T47D (cell line): ENCODE measurements at regions not wholly inside any gene's neighbourhood (a gene's known extent, or its start where the extent isn't known, plus 50 kb on each side); places are given as distances from the start of the nearest gene placed in this dataset.

Source experiments
- DNase-seq, 2 experiments: peaks; one replicate each; pipeline versions ENCODE4 v3.0.0 to v3.0.0-alpha.2; 2011 to 2012; ENCODE audit warnings: low read depth in 1 of 2, low spot score in 1 of 2
- JUND ChIP-seq: IDR thresholded peaks from 2 replicates; pipeline ENCODE4 v1.6.1; 2012; ENCODE audit warnings: low read depth
- in situ Hi-C: cut with HindIII; loops from 2 replicates; pipeline ENCODE4 v1.10.0; 2016; ENCODE audit warnings: low sequenced_read_pairs, low pct_unique_long_range_greater_than_20kb

DNA sequence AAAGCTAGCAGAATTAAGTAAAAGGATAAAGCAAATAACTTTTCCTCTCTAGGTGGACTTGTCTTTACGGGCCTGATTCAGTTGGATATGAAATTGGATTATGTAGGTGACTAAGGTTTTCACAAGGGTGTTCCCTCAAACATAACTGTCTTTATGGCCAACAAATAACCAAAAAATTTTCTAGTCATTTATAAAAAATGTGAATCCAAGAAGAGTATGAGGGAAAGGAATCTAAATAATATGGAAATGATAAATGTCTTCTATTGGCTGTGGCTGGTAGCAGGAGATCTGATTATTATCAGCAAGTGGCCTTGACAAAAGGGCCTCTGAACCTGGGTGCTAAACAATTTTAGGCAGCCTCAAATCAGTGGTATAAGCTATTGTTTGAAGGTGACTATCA, 594.0 kb upstream of the UBE2E2 start:
- in situ Hi-C loops: no loop called here
- TF ChIP-seq JUND: no peak
- DNase-seq: no peak

DNA sequence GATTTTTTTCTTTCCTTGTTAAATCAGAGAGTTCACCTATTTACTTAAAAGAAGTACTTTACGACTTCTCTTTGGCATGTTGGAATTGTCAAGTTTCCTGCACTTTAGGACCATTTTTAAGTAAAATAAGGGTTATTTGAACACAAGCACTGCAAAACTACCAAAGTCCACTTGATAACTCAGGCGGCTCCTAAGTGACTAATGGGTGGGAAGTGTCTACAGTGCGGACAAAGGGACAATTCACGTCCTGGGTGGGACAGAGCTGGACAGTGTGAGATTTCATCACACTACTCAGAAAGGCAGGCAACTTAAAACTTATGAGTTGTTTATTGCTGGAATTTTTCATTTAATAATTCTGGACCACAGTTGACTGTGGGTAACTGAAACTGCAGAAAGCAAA, 590.2 kb upstream of the UBE2E2 start:
- no peak for TF ChIP-seq JUND
- in situ Hi-C loops: no loop called here

DNA sequence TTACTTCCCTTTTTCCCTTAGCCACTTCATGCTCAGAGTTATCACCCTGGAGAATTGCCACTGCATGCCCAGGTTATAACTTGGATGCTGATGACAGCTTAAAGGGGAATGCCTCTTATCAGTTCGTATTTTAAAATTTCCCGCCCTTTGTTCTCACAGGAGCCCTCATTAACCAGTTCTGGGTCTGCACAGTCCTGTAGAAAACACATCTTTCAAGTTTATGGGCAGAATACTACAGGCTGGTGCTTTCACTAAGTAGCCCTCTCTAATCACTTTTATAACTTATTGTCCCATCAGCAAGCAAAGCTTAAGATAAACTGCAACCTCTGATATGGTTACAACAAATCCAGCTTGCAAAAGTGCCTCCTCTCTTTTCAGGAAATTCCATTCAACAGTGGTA, 587.3 kb upstream of the UBE2E2 start:
- no peak for TF ChIP-seq JUND
- in situ Hi-C loops: no loop called here
- DNase-seq: no peak

More for the DNA sequence above, 590.2 kb upstream of the UBE2E2 start:
- DNase-seq: no peak

DNA sequence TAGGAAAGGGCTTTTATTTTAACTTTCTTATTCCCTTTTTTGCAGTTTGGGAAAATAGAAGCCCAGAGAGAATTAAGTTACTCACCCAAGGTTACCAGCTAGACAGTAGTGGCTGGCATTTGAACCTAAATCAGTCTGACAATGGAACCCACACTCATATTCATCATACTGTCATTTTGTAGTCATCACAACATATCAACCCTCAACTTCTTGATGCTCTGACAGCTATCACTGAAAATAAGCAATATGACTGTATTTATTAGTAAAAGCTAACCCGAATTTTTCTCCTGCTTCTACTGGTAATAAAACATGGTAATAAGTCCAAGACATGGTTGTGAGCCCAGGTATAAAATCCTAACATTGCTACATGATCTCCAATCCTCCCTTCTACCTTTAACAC, 585.8 kb upstream of the UBE2E2 start:
- in situ Hi-C loops: no loop called here
- DNase-seq: no peak
- TF ChIP-seq JUND: no peak

DNA sequence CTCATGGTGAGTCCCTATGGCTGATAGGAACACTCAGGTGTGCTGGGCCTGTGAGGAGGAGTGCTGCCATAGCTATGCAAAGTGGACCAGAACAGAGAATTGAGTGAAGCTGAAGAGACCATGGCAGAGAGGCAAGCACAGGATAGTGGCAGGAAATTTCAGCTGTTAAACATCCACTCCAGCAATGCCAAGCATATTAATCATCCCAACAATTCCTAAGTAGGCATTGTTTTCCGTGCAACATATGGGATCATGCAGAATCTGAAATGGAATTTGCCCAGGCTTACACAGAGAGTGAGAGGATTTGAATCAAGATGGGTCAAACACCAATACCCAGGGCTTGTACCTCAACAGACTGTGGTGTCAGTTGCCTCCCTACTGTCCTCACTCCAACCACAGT, 582.6 kb upstream of the UBE2E2 start:
- no peak for DNase-seq
- in situ Hi-C loops: no loop called here
- TF ChIP-seq JUND: no peak

DNA sequence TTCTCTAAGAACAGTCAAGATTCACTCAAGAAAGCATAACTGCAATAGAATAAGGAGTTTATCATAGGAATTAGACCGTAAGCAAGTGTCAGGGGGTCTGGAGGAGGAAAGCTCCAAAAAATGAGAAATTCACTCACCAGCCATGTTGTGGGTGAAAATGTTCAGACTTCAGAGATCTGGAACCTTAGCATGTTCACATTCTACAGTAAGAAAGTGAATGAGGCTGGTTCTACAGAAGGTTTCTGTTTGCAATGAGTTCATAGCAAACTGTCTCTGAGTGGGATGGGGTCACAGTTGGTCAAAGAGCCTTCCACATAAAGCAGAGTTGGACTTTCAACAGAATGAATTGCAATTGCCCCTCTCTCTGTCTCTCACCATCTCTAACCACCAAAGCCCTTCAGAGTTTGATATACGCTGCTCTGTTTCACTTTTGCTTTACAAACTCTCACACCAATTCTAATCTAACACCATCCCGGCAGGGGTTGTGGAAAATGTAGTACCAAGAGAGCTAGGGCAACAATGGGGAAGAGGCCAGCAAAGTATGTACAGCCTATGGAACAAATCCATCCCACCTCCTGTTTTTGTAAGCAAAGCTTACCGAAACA, 581.8 kb upstream of the UBE2E2 start:
- in situ Hi-C loops: no loop called here
- no peak for TF ChIP-seq JUND
- no peak for DNase-seq

DNA sequence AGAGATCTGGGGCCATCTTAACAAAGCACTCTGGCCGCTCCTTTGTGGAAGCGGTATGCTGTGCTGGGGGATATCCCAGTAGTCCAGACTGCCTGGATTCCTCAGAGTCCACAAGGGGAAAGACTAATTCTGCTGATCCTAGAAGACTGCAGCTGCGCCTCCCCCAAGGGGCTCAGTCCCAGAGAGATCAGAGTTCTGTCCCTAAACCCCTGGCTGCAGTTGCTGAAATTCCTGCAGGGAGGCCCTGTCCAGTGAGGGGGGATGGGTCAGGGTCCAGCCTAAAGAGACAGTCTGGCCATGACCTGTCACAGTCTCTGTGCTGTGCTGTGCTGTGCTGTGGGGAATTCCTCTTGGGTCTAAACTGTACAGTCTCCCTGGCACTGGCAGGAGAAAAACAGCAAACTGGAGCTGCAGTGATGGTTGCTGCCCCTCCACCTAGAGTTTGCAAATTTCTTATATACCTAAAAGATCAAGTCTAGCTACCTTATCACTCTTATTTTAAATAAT, 575.1 kb upstream of the UBE2E2 start:
- TF ChIP-seq JUND: no peak
- no peak for DNase-seq
- in situ Hi-C loops: no loop called here

DNA sequence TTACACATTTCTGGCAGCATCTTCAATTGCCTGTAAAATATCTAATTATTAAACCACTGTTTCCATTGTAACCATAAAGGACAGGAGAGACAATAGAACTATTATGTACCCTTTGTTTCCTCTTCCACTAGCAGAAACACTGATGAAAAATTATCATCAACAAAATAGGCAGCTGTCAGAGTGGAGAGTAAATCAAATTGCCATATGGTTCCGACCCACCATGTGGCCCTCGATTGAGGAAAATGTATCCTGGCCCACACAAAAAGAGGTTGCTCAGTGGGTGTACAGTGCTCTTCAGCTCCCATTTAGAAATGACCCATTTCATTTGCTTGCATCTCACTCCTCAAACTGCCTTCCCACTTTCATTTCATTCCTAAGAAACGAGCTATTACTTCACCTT, 570.6 kb upstream of the UBE2E2 start:
- in situ Hi-C loops: no loop called here
- DNase-seq: no peak
- TF ChIP-seq JUND: no peak

DNA sequence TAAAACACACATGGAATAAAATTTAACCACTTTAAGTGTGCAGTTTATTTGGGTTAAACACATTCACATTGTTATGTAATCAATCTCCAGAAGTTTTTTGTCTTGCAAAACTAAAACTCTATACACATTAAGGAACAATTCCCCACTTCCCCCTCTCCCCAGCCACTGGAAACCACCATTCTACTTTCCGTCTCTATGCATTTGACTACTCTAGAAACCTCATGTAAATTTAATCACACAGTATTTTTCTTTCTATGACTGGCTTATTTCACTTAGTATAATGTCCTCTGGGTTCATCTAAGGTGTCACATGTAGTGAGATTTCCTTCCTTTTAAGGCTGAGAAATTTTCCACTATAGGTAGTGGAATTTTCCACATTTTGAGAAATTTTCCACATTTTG, 568.7 kb upstream of the UBE2E2 start:
- in situ Hi-C loops: no loop called here
- DNase-seq: no peak
- no peak for TF ChIP-seq JUND

DNA sequence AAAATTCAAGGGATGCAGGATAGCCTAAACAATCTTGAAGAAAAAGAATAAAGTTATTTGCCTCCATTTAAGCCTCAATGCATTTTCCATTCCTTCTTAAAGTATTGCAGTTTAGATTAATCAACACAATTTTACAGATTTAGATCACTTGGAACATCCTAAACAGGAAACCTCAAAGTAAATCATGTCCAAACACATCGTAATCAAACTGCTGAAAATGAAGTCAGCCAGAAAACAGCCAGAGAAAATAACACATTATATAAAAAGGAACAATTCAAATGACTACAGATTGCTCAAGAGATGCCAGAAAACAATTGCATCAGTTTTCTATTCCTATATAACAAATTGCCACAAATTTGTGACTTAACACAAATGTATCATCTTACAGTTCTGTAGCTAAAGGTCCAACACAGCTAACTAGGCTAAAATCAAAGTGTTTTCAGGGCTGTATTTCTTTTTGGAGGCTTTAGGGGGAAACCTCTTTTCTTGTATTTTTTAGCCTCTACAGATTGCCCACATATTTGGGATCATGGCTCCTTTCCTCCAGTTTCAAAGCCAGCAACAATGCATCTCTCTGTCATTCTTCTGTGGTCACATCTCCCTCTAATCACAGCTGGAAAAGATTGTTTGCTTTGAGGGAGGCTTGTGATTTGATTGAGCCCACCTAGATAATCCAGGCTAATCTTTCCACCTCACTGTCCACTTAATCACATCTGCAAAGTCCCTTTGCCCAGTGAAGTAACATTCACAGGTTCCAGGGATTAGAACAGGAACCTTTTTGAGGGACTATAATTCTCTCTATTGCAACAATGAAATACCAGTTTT, 543.3 kb upstream of the UBE2E2 start:
- no peak for DNase-seq
- TF ChIP-seq JUND: no peak
- in situ Hi-C loops: no loop called here

DNA sequence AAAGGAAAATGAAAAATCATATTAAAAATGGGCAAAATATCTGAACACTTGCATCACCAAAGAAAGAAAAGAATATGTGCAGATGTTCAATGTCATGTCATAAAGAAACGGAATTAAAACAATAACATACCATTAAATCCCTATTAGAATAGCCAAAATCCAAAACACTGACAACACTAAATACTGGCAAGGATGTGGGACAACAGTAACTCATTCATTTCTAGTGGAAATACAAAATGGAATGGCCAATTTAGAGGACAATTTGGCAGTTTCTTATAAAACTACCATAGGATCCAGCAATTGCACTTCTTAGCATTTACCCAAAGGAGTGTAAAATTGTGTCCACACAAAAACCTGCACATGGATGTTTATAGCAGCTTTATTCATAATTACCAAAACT, 542.5 kb upstream of the UBE2E2 start:
- in situ Hi-C loops: no loop called here
- no peak for TF ChIP-seq JUND

DNA sequence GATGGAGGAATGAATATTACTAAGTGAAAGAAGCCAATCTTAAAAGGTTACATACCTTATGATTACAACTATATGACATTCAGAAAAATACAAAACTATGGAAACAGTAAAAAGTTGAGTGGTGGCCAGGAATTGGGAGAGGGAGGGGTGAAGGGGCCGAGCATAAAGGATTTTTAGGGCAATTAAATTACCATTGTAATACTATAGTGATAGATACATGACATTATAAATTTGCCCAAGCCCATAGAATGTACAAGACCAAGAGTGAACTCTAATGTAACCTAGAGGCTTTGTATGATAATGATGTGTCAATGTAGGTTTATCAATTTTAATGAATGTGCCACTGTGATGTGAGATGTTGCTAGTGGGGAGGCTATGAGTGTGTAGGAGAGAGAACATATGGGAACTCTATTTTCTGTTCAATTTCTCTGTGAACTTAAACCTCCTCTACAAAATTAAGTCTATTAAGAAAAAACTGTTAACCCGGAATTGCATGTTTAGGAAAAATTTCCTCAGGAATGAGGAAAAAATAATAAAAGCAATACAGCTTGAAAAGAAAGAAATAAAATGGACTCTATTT, 541.9 kb upstream of the UBE2E2 start:
- no peak for TF ChIP-seq JUND
- in situ Hi-C loops: no loop called here

More for the DNA sequence above, 542.5 kb upstream of the UBE2E2 start:
- no peak for DNase-seq

DNA sequence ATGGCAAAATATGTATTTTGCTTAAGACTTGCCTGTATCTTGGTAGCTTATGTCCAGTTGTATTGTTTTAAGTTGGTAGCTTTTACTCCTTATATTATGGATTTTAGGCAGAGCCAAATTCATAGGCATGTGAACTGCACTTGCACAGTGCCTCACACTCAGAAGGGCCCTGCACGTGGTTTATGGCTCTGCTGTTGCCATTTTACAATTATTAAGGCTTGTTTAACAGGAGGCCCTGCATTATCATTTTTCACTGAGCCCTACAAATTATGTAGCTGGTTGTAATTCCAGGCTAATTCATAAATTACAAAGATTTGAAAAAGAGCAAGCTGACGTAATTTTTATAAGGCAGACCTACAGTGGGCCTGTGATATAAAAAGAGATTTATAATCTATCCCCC, 537.6 kb upstream of the UBE2E2 start:
- in situ Hi-C loops: no loop called here
- DNase-seq: no peak
- no peak for TF ChIP-seq JUND

More for the DNA sequence above, 541.9 kb upstream of the UBE2E2 start:
- DNase-seq: no peak
